Mucosa of stomach (tissue), 1 donor: ENCODE measurements at regions not wholly inside any gene's neighbourhood (a gene's known extent, or its start where the extent isn't known, plus 50 kb on each side); places are given as distances from the start of the nearest gene placed in this dataset.

Experiments used
- H3K27me3 ChIP-seq: one replicate; pipeline ENCODE4 v1.7.0; 2013; ENCODE audit warnings: mild to moderate bottlenecking, low read length; ENCODE audit not compliant: control insufficient read depth, insufficient read depth
- H3K36me3 ChIP-seq: one replicate; pipeline ENCODE4 v1.7.0; 2013; ENCODE audit warnings: low read length; ENCODE audit not compliant: control insufficient read depth, insufficient read depth
- H3K4me1 ChIP-seq: one replicate; pipeline ENCODE4 v1.7.0; 2013; ENCODE audit warnings: mild to moderate bottlenecking, low read length; ENCODE audit not compliant: control insufficient read depth, insufficient read depth
- H3K4me3 ChIP-seq: one replicate; pipeline ENCODE4 v1.7.0; 2013; ENCODE audit warnings: low read length
- H3K9ac ChIP-seq: one replicate; pipeline ENCODE4 v1.7.0; 2013; ENCODE audit warnings: mild to moderate bottlenecking, low read length, moderate library complexity
- H3K9me3 ChIP-seq: one replicate; pipeline ENCODE4 v1.7.0; 2013; ENCODE audit warnings: mild to moderate bottlenecking, low read length, moderate library complexity; ENCODE audit not compliant: control insufficient read depth
- donor health status: Pancreatic carcinoma.

DNA sequence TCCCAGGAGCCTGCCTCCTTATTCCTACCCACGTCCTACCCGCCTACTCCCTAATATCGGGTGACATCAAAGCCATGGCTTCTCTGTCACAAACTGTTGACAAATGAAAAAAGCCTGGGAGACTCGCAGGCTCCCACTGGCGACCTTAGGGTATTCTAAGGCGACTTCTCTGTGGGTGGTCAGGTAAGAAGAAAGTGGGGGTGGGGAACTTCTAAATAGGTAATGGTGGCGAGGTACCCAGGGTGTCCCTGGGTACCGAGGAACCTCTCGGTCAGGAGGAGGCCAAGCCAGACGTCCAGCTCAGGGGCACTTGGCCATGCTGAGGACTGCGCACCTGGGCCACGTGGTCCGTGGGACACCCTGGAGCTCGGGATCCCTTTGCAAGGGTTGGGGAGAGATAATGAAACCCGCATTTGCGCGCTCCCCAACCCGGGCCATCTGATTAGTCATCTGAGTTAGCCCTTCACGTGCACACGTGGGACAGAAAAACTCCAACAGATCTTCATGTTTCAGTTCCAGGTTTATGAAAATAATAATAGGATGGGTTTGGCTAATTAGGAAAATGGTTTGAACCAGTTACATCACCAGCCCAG, 78.2 kb downstream of the NR2F2 start:
- Histone ChIP-seq H3K4me1 (peaks cover 7% of the 10 kb centered on the region), H3K27me3 (peaks cover 61% of the 10 kb centered on the region), H3K9ac (no peak overlapping the region), H3K36me3 (no peaks in the 10 kb centered on the region), H3K9me3 (no peaks in the 10 kb centered on the region), H3K4me3 (no peak overlapping the region)

DNA sequence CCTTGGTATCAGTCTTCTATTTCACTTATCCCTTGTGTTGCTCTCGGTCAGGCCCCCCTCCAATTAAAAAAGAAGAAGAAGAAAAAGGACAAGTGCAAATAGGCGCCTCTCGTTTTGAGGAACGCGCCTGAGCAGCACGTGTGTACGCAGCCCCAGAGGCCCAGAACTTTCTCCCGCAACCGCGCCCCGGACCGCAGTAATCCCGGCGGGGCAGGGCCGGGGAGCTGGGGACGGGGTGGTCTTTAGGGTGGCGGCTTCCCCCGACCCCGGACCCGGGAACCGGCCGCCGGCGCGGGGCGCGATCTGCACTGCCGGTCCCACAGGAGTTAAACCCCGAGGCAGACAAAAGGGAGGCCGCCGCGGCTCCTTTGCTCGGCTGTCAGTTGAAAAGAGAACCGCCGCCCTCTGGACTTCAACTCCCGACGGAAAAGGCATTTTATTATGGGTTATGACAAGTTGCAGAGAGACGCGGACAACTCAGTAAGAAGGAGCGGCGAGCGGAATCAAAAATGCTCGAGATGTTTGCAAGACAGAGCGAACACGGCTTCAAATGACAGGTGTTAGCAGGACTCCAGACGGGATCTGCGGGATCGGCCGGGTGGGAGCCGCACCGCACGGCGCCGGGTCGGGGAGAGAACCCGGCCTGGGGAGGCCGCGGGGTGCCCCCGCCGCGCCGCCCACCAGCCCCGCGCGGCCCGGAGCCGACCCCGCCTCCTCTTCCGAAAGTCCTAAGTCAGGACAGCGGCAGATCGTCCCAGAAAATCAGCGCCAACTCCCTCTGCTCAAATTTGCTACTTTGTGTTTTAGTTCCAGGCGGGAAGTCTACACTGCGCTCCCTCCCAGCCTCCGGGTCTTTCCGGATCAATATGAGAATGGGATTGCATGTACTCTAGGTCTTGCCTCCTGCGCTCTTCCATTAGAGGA, 79.0 kb downstream of the NR2F2 start:
- peaks cover 7% of the 10 kb centered on the region for H3K4me1 ChIP-seq
- no peak overlapping the region for H3K4me3 ChIP-seq
- peaks cover 68% of the 10 kb centered on the region for H3K27me3 ChIP-seq
- H3K36me3 ChIP-seq = no peaks in the 10 kb centered on the region
- no peak overlapping the region for H3K9ac ChIP-seq
- H3K9me3 ChIP-seq = no peaks in the 10 kb centered on the region

DNA sequence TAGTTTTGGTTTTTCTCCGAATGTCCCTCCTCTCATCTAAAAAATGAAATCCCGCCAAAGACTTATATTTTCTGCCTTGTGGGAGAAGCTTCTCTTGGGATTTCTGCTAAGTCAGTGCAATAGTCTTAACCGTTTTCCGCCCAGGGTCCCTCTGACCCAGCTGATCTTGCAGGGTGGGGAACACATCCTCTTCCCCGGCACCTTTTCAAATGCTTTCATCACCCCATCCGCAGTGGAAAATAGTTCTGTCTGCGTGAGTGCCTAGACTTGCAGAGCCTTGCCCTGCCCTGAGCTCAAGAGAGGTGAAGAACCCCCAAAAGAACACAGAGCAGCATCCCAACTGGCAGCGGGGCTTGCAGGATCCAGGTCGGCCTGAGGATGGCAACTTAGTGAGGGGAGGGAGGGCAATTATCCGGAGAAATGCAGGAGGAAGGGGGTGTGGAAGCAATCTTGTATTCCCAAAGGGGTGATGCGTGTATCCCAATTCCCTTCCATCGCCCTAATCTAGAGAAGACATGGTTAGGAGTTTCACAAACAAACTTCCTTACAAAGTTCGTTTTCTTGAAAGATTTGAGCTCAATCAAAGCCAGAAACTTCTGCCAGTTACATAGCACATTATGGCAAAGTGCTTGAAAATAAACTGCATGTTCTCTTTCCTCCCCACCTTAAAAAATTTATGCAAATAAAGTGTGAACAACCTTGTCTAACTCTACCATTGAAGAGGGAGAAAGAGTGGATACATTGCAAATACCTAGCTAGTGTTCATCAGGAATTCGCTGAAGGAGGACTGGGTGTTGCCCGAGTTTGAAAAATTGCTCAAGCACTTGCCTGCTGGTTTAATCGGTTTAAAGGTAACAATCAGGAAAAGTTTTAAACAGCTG, 79.9 kb downstream of the NR2F2 start:
- Histone ChIP-seq H3K4me1 (peaks cover 7% of the 10 kb centered on the region), H3K36me3 (no peaks in the 10 kb centered on the region), H3K27me3 (peaks cover 77% of the 10 kb centered on the region), H3K9ac (no peak overlapping the region), H3K9me3 (no peaks in the 10 kb centered on the region), H3K4me3 (no peak overlapping the region)

DNA sequence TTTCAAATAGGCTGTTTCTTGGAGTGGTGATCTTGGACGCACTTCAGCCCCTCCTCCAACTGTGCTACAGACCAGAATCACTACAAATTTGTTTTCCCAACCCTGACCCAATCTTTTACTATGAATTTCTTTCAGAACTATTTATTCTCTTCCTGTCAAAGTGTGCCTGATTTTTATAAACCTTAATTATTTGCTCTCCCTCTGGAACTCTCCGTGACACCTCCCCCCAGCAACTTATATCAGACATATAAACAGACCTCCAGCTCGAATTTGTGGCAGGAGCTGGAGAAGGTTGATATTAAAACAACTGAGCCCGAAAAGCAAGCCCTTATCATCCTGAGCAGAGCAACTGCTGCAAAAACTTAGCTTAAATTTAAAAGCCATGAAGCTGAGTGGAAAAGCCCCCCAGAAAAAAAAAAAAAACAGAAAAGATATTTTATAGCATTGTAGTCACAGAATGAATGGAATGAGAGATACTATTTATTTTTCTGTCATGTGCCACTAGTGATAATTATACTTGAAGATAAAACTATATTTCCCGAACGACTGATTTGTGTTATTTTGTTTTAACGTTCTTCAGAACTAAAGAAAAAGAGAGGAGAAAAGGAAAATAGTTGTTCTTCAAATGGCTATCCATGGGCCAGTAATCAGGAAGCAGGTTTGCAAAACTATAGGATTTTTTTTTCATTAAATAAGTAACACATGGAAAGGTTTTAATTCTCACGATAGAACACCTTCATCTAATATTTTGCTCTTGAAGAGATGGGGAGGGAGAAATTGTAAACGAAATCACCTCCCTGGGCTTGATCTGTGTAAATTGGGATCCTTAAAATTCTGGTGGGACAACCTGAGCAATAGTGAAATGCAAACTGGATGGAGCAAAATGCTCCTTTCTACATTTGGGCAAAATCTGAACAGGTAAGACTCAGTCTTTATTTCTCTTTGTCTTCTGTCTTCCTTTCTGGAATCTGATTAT, 80.8 kb downstream of the NR2F2 start:
- no peaks in the 10 kb centered on the region for H3K36me3 ChIP-seq
- peaks cover 86% of the 10 kb centered on the region for H3K27me3 ChIP-seq
- peaks cover 7% of the 10 kb centered on the region for H3K4me1 ChIP-seq
- H3K9ac ChIP-seq = no peak overlapping the region
- no peaks in the 10 kb centered on the region for H3K9me3 ChIP-seq
- H3K4me3 ChIP-seq = no peak overlapping the region

DNA sequence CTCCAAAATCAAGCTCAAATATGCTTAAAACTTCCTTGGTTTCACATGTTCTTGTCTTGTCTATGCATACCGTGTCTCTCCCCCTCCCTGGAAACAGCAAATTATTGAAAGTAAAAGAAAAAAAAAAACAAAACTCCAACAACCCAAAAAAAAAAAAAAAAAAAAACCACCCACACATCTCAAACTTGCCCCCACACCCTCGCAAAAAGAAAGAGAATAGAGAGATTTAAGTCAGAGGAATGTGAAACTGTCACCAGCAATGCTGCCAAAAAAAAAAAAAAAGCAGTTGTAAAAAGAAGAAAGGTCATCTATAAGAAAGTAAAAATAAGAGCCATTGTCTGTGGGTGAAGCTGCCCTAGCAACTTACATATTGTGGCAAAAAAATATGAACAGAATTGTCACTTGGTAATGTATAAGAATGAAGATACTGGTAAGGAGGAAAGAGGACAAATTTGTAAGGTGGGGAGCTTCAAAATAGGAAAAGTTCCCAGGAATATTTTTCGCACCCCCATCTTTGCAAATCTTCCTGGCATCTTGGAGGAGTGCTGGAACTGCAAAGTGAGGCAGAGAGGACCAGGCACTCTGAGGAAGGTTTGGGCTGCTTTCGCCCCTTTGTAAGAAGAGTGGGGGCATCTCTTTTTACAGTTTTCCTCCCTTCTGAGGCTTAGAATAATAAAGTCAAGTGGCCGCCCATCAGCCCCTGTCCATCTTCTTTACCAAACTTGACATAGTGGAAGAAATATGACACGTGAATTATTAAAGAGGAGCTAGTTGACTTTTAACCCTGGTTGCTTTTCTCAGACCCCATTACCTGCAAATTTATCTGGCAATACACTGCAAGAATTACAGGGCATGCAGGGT, 81.8 kb downstream of the NR2F2 start:
- no peak overlapping the region for H3K9ac ChIP-seq
- peaks cover 15% of the 10 kb centered on the region for H3K4me1 ChIP-seq
- peaks cover 95% of the 10 kb centered on the region for H3K27me3 ChIP-seq
- H3K36me3 ChIP-seq = no peaks in the 10 kb centered on the region
- no peak overlapping the region for H3K4me3 ChIP-seq
- H3K9me3 ChIP-seq = no peaks in the 10 kb centered on the region

DNA sequence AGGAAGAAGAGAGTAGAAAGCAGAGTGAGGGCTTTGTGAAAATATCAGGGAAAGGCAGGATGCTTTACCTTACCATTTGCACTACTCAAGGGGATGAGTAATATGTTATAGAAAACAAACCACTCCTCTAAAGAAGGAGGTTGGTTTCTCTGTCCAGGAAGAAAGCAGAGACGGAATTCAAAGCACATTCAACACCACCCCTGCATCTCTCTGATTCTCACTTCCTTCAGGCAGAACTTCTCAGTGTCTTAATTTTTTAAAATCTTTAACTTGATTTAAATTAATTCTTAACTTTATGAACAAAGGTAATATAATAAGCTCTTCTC, 82.4 kb downstream of the NR2F2 start:
- Histone ChIP-seq H3K4me3 (no peak overlapping the region), H3K27me3 (peaks cover 97% of the 10 kb centered on the region), H3K9ac (no peak overlapping the region), H3K4me1 (peaks cover 15% of the 10 kb centered on the region), H3K9me3 (no peaks in the 10 kb centered on the region), H3K36me3 (no peaks in the 10 kb centered on the region)

DNA sequence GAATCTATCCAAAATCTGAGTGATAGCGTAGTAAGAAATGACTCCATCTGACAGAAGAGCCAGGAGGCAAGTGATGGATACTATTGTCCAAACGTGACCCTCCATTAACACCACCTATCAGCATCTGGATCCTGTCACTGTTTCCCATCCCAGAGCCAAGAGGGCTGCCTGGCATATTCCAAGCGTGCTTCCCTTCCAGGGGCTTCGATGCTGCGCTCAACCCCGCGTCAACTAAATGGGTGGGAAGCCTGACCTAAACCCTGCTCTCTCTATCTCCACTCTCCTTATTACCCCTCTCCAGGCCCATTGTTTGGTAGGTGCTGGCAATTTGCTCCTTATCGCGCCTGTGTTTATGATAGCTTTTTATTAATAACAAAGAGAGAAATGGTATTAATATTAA, 83.2 kb downstream of the NR2F2 start:
- H3K4me3 ChIP-seq = no peak overlapping the region
- peaks cover 15% of the 10 kb centered on the region for H3K4me1 ChIP-seq
- H3K36me3 ChIP-seq = no peaks in the 10 kb centered on the region
- H3K9ac ChIP-seq = no peak overlapping the region
- H3K9me3 ChIP-seq = no peaks in the 10 kb centered on the region
- H3K27me3 ChIP-seq = peaks cover 98% of the 10 kb centered on the region

DNA sequence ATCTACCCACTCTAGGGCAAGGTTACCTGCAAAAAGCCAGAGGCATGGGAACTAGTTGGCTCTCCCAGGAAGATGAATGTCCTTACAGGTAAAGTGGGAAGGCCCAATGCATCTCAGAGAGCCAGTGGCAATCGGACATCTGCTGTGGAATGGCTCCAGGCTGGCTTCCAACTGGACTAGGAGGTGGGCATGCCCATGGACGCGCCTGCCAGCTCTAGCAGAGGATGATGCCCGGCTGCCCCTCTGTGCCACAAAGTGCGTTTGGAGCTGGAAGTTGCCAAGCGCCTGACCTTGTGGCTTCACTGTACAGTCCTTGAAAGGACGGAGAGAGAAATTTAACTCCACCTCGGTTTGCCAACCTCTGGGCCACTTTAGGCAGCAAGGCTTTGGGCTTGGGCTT, 84.4 kb downstream of the NR2F2 start:
- peaks cover 7% of the 10 kb centered on the region for H3K4me1 ChIP-seq
- no peaks in the 10 kb centered on the region for H3K9me3 ChIP-seq
- H3K4me3 ChIP-seq = no peak overlapping the region
- no peak overlapping the region for H3K9ac ChIP-seq
- H3K36me3 ChIP-seq = no peaks in the 10 kb centered on the region
- H3K27me3 ChIP-seq = peaks cover 98% of the 10 kb centered on the region

DNA sequence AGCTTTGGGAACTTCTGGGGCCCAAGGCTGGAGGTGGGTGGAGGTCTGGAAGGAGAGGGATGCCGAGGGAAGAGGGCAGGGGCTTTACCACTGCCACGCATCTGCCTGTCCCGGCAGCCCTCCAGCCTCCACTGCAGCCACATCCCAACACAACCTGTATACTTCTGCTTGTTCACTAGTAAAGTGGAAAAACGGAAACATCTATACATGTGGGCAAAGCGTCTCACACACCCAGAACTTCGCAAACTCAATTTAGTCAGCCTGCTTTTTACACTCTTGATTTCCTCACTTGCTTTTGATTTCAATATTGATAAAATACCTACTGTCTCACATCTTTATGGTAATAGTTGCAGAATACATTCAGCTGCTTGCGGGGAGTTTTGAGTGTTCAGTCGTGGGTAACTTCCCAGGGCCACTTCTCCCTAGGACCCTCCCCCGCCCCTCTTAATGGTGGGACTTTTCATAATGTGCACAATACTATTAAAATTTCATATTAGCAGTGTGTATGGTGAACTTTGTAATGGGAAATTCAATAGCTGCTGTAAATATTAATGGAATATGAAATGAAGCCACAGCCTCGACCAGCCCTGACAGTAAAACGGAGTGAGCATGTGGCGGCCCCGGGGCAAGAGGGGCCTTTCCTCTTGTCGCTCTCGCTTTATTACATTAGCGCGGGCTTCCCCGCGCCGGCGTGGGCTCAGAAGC, 85.2 kb downstream of the NR2F2 start:
- H3K36me3 ChIP-seq = no peaks in the 10 kb centered on the region
- no peaks in the 10 kb centered on the region for H3K9me3 ChIP-seq
- no peak overlapping the region for H3K4me3 ChIP-seq
- peaks cover 7% of the 10 kb centered on the region for H3K4me1 ChIP-seq
- no peak overlapping the region for H3K9ac ChIP-seq
- peaks cover 98% of the 10 kb centered on the region for H3K27me3 ChIP-seq

DNA sequence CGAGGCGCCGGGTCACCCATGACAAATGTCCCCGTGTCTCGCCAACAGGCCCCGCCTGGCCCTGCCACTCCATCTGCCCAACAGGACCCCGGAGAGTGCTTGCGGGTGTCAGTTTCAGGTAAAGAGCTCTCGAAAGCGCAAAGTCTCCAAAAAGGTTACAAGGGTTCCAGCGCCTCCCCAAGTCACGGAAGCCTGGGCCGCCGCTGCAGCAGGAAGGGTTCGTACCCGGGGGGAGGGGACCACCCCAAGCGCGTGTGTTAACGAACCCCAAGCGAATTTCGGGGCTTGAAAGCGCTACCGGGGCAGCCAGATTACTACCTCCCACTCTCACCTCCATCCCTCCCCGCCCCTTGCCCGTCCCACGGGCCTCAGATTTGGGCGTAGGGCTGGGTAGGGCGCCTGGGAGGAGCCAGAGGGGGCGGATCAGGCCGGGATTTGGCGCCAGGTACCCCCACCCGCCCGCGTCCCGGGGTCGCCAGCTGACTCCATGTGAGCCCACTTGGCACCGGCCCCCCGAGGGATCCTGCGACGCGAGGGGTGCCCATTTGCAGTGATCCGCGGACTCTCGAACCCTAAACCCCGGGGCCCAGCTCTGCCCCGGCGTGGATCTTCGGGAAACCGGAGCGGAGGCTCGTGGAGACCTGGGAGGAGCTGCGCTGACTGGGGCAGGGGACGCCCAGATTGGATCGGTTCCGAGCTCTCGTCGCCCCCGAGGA, 85.9 kb downstream of the NR2F2 start:
- H3K9ac ChIP-seq = no peak overlapping the region
- H3K9me3 ChIP-seq = no peaks in the 10 kb centered on the region
- peaks cover 98% of the 10 kb centered on the region for H3K27me3 ChIP-seq
- H3K4me3 ChIP-seq = no peak overlapping the region
- H3K4me1 ChIP-seq = peaks cover 7% of the 10 kb centered on the region
- H3K36me3 ChIP-seq = no peaks in the 10 kb centered on the region
